K562 (cell line): ENCODE measurements at regions not wholly inside any gene's neighbourhood (a gene's known extent, or its start where the extent isn't known, plus 50 kb on each side); places are given as distances from the start of the nearest gene placed in this dataset.

Source experiments
- ATAC-seq: fragments of 200-7000 bp; cut with Tn5 transposase; 3 replicates; pipeline ENCODE4 v1.9.1; 2020; ENCODE audit warnings: moderate library complexity
- BruUV-seq: library from RNA; stranded (reverse); fragments of 400-500 nt; replicated peaks from 2 replicates; lab custom pipeline; 2021; lab: Mats Ljungman, UMichigan
- CTCF ChIA-PET: fragments of 300-600 bp; formaldehyde crosslinking; extraction: SDS; loops from one replicate; lab custom pipeline; 2021; ENCODE audit warnings: low intra/inter-chr PET ratio; lab: Yijun Ruan, JAX
- POLR2A ChIA-PET: fragments of 300-600, 350-650 bp; sonication (Branson Sonifier 250); formaldehyde crosslinking; extraction: SDS; loops from one replicate; lab custom pipeline; 2021; ENCODE audit warnings: antibody characterized with exemption, inconsistent platforms; lab: Yijun Ruan, JAX
- DNase-seq, 4 experiments: peaks; one replicate each; pipeline versions ENCODE4 v3.0.0 to v3.0.0-alpha.2; 2011 to 2018; ENCODE audit warnings: low spot score in 3 of 4, mixed read lengths in 3 of 4; ENCODE audit errors: extremely low read depth in 1 of 4
- FAIRE-seq: peaks from 2 replicates; lab custom pipeline; 2011; peaks lifted over from hg19 to GRCh38; lab: Jason Lieb, UNC
- H2AFZ ChIP-seq: 2 replicates; pipeline ENCODE4 v1.6.0; 2011; ENCODE audit warnings: low read depth, low read length, control low read depth, inconsistent platforms
- H3K27ac ChIP-seq: fragments of 200-600 bp; 3 replicates; pipeline ENCODE4 v1.8.0; 2011; ENCODE audit warnings: low read depth, mild to moderate bottlenecking, control low read depth, inconsistent platforms, low read length, moderate library complexity, mixed read lengths; ENCODE audit errors: extremely low read depth
- H3K27me3 ChIP-seq, 2 experiments: fragments of 300-600 bp in 1 of 2; 2 replicates in 1 of 2; 3 replicates in 1 of 2; pipeline versions ENCODE4 v1.6.0 to v1.8.0; 2011; ENCODE audit warnings: inconsistent platforms in 2 of 2, low read length in 2 of 2, mild to moderate bottlenecking in 1 of 2, mixed read lengths in 1 of 2, moderate library complexity in 1 of 2; ENCODE audit not compliant: control insufficient read depth in 2 of 2, insufficient read depth in 2 of 2
- H3K36me3 ChIP-seq: fragments of 300-600 bp; 3 replicates; pipeline ENCODE4 v1.8.0; 2011; ENCODE audit warnings: mild to moderate bottlenecking, low read length, inconsistent platforms; ENCODE audit not compliant: control insufficient read depth, insufficient read depth
- H3K4me1 ChIP-seq, 2 experiments: fragments of 200-600 bp in 1 of 2; replicated peaks in 1 of 2; 2 replicates in 1 of 2; 3 replicates in 1 of 2; pipeline versions ENCODE4 v1.5.1 to v1.8.0; 2011; ENCODE audit warnings: inconsistent platforms in 2 of 2, low read length in 2 of 2, mild to moderate bottlenecking in 1 of 2, mixed read lengths in 1 of 2, moderate library complexity in 1 of 2; ENCODE audit not compliant: control insufficient read depth in 2 of 2, insufficient read depth in 2 of 2
- H3K4me2 ChIP-seq: 2 replicates; pipeline ENCODE4 v1.6.1; 2011; ENCODE audit warnings: low read length, control low read depth, inconsistent platforms, mixed read lengths; ENCODE audit not compliant: insufficient read depth
- H3K4me3 ChIP-seq: fragments of 200-600 bp; sonication (generic), shearing (Covaris generic); 2 replicates; pipeline ENCODE4 v1.5.1; 2016; ENCODE audit warnings: control low read depth, inconsistent platforms
- H3K79me2 ChIP-seq: fragments of 200-600 bp; 3 replicates; pipeline ENCODE4 v1.8.0; 2011; ENCODE audit warnings: low read length, inconsistent platforms; ENCODE audit not compliant: control insufficient read depth, insufficient read depth
- H3K9ac ChIP-seq, 2 experiments: 2 replicates each; pipeline versions ENCODE4 v1.6.0 to v1.6.1; 2011; ENCODE audit warnings: low read depth in 2 of 2, low read length in 2 of 2, control low read depth in 1 of 2, inconsistent platforms in 1 of 2, mild to moderate bottlenecking in 1 of 2, mixed read lengths in 1 of 2; ENCODE audit not compliant: insufficient read depth in 1 of 2
- H3K9me1 ChIP-seq: one replicate; pipeline ENCODE4 v1.6.0; 2011; ENCODE audit warnings: inconsistent platforms, mild to moderate bottlenecking, low read length, moderate library complexity; ENCODE audit not compliant: control insufficient read depth, insufficient read depth
- H3K9me3 ChIP-seq: replicated peaks from 2 replicates; pipeline ENCODE4 v1.5.1; 2011; ENCODE audit warnings: low read depth, low read length, inconsistent platforms; ENCODE audit not compliant: control insufficient read depth, insufficient read depth
- H4K20me1 ChIP-seq: replicated peaks from 2 replicates; pipeline ENCODE4 v1.6.1; 2011; ENCODE audit warnings: low read length, inconsistent platforms, mixed read lengths; ENCODE audit not compliant: control insufficient read depth, insufficient read depth
- CHD4 ChIP-seq: fragments of 200-600 bp; sonication (generic); IDR thresholded peaks from 3 replicates; pipeline ENCODE4 v1.6.1; 2012; ENCODE audit warnings: low read depth, mild to moderate bottlenecking, mixed read lengths, low read length, inconsistent platforms; ENCODE audit not compliant: insufficient read depth, insufficient replicate concordance, poor library complexity, severe bottlenecking
- ERF ChIP-seq: fragments of 450-650 bp; formaldehyde crosslinking; IDR thresholded peaks from 2 replicates; pipeline ENCODE4 v1.4.0; 2020; ENCODE audit warnings: mild to moderate bottlenecking, mixed read lengths
- GABPB1 ChIP-seq: sonication (generic); formaldehyde crosslinking; IDR thresholded peaks from 2 replicates; pipeline ENCODE4 v1.8.0; 2022; ENCODE audit warnings: mild to moderate bottlenecking, missing genetic modification reagents
- JUND ChIP-seq, 2 experiments: IDR thresholded peaks; 2 replicates in 1 of 2; 3 replicates in 1 of 2; pipeline ENCODE4 v1.6.1; 2011; ENCODE audit warnings: borderline replicate concordance in 2 of 2, low read depth in 2 of 2, low read length in 2 of 2, improper control_type of control experiment in 1 of 2, missing biosample characterization in 1 of 2, missing genetic modification characterization in 1 of 2, missing genetic modification reagents in 1 of 2
- KDM1A ChIP-seq, 2 experiments: fragments of 450-650 bp; IDR thresholded peaks; 2 replicates each; pipeline ENCODE4 v1.6.1; 2016; ENCODE audit warnings: mild to moderate bottlenecking in 2 of 2
- MBD2 ChIP-seq: sonication (generic); IDR thresholded peaks from 2 replicates; pipeline ENCODE4 v1.6.1; 2016; ENCODE audit warnings: low read depth, borderline replicate concordance
- POLR3G ChIP-seq: IDR thresholded peaks from 2 replicates; pipeline ENCODE4 v1.6.1; 2011; ENCODE audit not compliant: insufficient read length, insufficient replicate concordance; ENCODE audit errors: extremely low read depth
- PRPF4 ChIP-seq: fragments of 200-400 bp; formaldehyde crosslinking; IDR thresholded peaks from one replicate; pipeline ENCODE4 v1.6.1; 2017; ENCODE audit warnings: low read length, low read depth, mild to moderate bottlenecking; ENCODE audit not compliant: insufficient read depth, poor library complexity, severe bottlenecking
- SMAD3 ChIP-seq: fragments of 450-650 bp; formaldehyde crosslinking; conservative IDR thresholded peaks from 2 replicates; pipeline ENCODE4 v1.4.0; 2020; ENCODE audit warnings: mild to moderate bottlenecking
- STAG1 ChIP-seq: sonication (generic); formaldehyde crosslinking; IDR thresholded peaks from 2 replicates; pipeline ENCODE4 v1.5.0; 2020; ENCODE audit warnings: missing genetic modification reagents, borderline replicate concordance
- ZC3H11A ChIP-seq: IDR thresholded peaks from 2 replicates; pipeline ENCODE4 v1.6.1; 2012; ENCODE audit warnings: low read depth, low read length, improper control_type of control experiment
- ZKSCAN3 ChIP-seq: fragments of 250-450 bp; sonication (Bioruptor Pico); IDR thresholded peaks from 2 replicates; pipeline ENCODE4 v1.4.0; 2020
- ZNF79 ChIP-seq: fragments of 250-450 bp; sonication (Bioruptor Pico); IDR thresholded peaks from 2 replicates; pipeline ENCODE4 v1.4.0; 2020; ENCODE audit warnings: low read depth, mild to moderate bottlenecking, moderate library complexity
- ZZZ3 ChIP-seq: fragments of 450-650 bp; IDR thresholded peaks from 2 replicates; pipeline ENCODE4 v1.6.1; 2016; ENCODE audit warnings: antibody characterized with exemption, mild to moderate bottlenecking, moderate library complexity
- WGBS: fragments of 100-300 bp; shearing (Covaris generic); methylation state at CpG from one replicate; pipeline ENCODE4 v1.1.6; 2016; ENCODE audit warnings: low coverage, mixed read lengths; ENCODE audit not compliant: insufficient coverage; ENCODE audit errors: missing lambda C conversion rate; 5-methylcytosine and 5-hydroxymethylcytosine counted together
- in situ Hi-C: fragments of 300-500 bp; cut with MboI; formaldehyde crosslinking; loops from 4 replicates; pipeline ENCODE4 v1.15.0; 2018; ENCODE audit warnings: inconsistent platforms, mixed read lengths
- intact Hi-C: fragments of 100-400 bp; cut with micrococcal nuclease; formaldehyde crosslinking; loops from 2 replicates; pipeline ENCODE4 v1.14.2; 2022
- TF ChIP-seq, protein P1 (sequence below): fragments of 250-450 bp; sonication (Bioruptor Pico); IDR thresholded peaks from 2 replicates; pipeline ENCODE4 v1.4.0; 2020; ENCODE audit warnings: mild to moderate bottlenecking
- TF ChIP-seq, protein P2 (sequence below): fragments of 250-450 bp; sonication (Bioruptor Pico); IDR thresholded peaks from 2 replicates; pipeline ENCODE4 v1.5.0; 2020; ENCODE audit warnings: mild to moderate bottlenecking
- TF ChIP-seq, protein P3 (sequence below): fragments of 450-650 bp; formaldehyde crosslinking; IDR thresholded peaks from 2 replicates; pipeline ENCODE4 v1.4.0; 2020; ENCODE audit warnings: mild to moderate bottlenecking, moderate library complexity

DNA sequence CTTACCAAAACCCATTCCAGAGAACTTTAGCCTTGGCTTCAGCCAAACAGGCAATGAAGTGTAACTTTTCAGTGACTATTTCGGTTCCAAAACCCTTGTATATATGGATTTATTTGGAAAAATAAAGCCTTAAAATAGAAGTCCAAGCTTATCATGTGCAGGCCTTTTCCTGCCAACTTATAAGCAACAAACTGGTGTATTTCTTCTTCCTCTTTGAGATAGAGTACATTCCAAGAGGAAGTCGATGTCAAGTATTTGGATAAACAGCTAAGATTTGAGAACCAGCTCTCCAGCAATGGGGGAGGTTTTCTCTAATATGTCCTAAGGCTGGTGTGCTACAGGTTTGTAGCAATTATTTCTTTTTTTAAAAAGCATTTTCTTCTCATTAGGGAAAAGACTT lies 407.8 kb downstream of the DUSP10 start (continued):
- no peak for TF ChIP-seq CHD4
- no peak for TF ChIP-seq GABPB1
- no peak for TF ChIP-seq PRPF4
- no peak for TF ChIP-seq POLR3G
- TF ChIP-seq, all 486 proteins: peak for 0

DNA sequence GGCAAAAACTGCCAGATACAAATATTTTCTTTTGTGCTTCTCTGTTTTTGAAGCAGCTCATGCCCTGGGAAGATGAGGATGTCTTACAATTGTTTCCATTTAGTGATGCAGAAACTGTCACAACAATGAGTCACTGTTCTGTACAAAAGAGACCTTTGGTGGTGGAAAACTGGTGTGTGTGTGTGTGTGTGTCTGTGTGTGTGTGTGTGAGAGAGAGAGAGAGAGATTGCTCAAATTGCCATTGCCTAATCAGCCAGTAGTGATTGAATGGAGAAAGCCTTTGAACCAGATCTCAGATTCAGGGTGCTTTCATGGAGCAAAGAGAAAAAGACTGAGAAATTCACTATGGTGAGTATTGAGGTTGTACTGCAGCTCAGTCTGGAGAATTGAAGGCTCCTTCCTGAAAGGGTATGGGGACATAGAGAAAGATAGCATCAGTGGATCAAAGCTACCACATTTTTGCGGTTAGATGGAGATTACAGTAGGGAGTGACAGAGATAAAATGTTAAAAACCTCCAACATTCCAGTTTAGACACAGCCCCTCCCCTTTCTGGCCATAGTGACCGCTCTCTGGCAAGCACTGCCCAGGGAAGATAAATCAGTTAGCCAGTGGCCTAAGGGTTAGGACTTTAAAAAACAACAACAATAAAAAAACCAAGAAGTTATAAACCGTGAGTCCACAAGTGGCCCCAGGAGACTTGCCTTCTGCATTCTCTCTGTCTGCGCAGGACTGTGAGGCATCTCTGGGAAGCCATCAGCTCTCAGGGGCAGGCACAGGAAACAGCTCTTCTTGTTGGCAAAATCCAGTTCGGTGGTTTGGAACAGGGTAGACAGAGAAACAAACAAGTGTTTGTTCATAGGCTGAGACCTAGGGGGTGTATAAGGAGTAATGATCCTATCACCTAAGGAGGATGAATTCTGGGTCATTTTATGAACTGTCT lies 406.5 kb downstream of the DUSP10 start:
- Histone ChIP-seq H2AFZ (no peak overlapping the region), H4K20me1 (no peaks in the 10 kb centered on the region), H3K4me1 (no peaks in the 10 kb centered on the region), H3K9me3 (no peaks in the 10 kb centered on the region), H3K9me1 (no peaks in the 10 kb centered on the region), H3K79me2 (no peaks in the 10 kb centered on the region), H3K27me3 (no peaks in the 10 kb centered on the region), H3K4me3 (no peak overlapping the region), H3K27ac (no peak overlapping the region), H3K9ac (no peak overlapping the region), H3K36me3 (no peaks in the 10 kb centered on the region), H3K4me2 (no peak overlapping the region)
- no TSS peak for BruUV-seq
- 4% methylated on average over 5 of the region's 5 CpGs for WGBS
- in situ Hi-C loops (no loop called here), intact Hi-C loops (no loop called here)
- POLR2A ChIA-PET: no interaction called here
- ATAC-seq (no peak), DNase-seq (no peak), FAIRE-seq (no peak)
- CTCF ChIA-PET: no interaction called here
- TF ChIP-seq, protein P1, sequence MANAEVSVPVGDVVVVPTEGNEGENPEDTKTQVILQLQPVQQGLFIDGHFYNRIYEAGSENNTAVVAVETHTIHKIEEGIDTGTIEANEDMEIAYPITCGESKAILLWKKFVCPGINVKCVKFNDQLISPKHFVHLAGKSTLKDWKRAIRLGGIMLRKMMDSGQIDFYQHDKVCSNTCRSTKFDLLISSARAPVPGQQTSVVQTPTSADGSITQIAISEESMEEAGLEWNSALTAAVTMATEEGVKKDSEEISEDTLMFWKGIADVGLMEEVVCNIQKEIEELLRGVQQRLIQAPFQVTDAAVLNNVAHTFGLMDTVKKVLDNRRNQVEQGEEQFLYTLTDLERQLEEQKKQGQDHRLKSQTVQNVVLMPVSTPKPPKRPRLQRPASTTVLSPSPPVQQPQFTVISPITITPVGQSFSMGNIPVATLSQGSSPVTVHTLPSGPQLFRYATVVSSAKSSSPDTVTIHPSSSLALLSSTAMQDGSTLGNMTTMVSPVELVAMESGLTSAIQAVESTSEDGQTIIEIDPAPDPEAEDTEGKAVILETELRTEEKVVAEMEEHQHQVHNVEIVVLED: no peak
- no peak for TF ChIP-seq ZZZ3
- TF ChIP-seq ZNF79 (CRISPR knock-in tag): no peak
- no peak for TF ChIP-seq STAG1
- TF ChIP-seq KDM1A (IDR thresholded peaks at IDR 0.05): no peak
- TF ChIP-seq MBD2: no peak
- TF ChIP-seq, protein P2, sequence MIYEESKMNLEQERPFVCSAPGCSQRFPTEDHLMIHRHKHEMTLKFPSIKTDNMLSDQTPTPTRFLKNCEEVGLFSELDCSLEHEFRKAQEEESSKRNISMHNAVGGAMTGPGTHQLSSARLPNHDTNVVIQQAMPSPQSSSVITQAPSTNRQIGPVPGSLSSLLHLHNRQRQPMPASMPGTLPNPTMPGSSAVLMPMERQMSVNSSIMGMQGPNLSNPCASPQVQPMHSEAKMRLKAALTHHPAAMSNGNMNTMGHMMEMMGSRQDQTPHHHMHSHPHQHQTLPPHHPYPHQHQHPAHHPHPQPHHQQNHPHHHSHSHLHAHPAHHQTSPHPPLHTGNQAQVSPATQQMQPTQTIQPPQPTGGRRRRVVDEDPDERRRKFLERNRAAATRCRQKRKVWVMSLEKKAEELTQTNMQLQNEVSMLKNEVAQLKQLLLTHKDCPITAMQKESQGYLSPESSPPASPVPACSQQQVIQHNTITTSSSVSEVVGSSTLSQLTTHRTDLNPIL (CRISPR knock-in tag): no peak
- TF ChIP-seq ZKSCAN3 (CRISPR knock-in tag): no peak
- 0 out of 2 replicates have a peak, but pooled peaks have one; percentile 30 for TF ChIP-seq SMAD3
- no peak for TF ChIP-seq ZC3H11A
- no peak for TF ChIP-seq ERF
- no peak for TF ChIP-seq JUND (IDR thresholded peaks at IDR 0.05; ENCODE audit: borderline replicate concordance, low read depth, low read length)
- no peak for TF ChIP-seq JUND (tag; IDR thresholded peaks at IDR 0.05; ENCODE audit: borderline replicate concordance, low read depth, low read length)
- TF ChIP-seq, protein P3, sequence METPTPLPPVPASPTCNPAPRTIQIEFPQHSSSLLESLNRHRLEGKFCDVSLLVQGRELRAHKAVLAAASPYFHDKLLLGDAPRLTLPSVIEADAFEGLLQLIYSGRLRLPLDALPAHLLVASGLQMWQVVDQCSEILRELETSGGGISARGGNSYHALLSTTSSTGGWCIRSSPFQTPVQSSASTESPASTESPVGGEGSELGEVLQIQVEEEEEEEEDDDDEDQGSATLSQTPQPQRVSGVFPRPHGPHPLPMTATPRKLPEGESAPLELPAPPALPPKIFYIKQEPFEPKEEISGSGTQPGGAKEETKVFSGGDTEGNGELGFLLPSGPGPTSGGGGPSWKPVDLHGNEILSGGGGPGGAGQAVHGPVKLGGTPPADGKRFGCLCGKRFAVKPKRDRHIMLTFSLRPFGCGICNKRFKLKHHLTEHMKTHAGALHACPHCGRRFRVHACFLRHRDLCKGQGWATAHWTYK (CRISPR knock-in tag): 0 out of 2 replicates have a peak, but pooled peaks have one; percentile 25
